ENCODE measurements at regions not wholly inside any gene's neighbourhood (a gene's known extent, or its start where the extent isn't known, plus 50 kb on each side); places are given as distances from the start of the nearest gene placed in this dataset.

DNA sequence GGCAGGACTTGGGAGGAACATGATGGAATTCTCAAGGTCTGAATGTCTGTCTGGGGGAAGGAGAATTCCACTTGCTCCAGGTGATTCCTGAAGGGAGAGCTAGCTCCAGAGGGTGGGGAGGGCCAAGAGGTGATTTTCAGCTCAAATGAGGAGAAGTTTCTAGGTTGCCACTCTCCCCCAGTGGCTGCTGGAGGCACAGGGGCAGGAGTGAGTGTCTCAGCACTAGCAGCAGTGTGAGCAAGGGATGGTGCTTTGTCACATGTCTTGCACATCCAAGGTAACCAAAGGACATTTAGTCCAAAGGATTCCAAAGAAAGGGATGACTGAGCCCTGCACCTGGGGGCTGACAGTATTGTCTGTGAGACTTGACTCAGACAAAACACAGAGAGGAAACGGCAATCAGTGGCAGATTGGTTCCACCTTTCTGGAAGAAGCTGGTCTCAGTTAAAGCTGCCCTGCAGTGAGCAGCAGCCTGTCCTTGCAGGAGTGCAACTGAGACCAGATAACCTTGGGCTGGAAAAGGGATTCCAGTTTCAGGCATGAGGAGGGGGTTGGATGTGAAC lies 51.2 kb upstream of the PCBD1 start:
- DNase-seq, result no peak

GRCh38 chr10:70940834-70941568 lies 52.6 kb upstream of the PCBD1 start:
- peak; percentile 28 for DNase-seq

DNA sequence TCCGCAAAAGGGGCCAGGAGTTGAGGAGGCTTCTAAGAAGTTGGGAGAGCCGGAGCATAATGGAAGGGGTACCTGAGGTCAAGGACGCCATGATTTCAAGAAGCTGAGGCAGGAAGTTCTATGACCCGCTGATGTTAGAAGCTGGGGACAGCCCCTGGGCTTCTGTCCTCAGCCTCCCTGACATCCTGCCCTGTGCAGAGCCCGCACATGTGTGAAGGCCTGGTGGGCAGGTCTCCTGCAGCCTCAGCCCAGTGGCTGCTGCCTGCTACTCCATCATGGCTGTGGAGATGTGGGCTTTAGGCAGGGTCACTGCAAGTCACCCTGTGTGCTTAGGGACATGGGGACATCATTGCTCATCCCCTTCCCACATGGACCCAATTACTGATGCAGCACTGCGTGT lies 53.8 kb upstream of the PCBD1 start:
- no peak for DNase-seq

GRCh38 chr10:70942725-70943124 lies 54.4 kb upstream of the PCBD1 start:
- DNase-seq, result no peak

GRCh38 chr10:70943249-70943648 lies 54.9 kb upstream of the PCBD1 start:
- no peak for DNase-seq

DNA sequence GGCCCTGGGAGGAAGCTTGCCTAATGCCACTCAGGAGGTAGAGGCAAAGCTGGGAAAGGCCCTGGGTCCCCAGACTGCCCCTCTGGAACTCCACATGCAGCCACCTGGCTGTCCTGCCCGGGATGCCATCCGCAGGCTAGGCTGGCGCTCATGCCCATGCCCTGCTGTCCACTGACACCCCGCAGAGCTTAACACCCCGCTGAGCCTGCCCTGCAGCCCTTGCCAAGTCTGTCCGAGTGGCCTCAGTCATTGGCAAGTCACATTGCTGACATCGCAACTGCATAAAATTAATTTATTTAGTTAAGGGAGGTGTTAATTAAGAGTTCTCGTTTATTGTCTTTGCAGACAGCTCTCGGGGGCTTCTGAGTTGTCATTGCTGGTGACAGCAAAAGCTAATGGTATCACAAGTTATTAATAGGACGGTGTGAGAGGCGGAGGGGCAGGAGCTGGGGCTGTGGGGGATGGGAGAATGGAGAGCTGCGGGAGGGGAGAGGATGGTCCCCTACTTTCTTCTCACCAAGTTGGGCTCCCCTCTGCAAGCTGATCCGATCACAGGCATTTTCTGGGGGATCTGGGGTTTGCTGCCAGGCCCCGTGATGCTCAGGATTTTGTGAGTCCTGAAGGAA lies 55.6 kb upstream of the PCBD1 start:
- DNase-seq, result no peak

GRCh38 chr10:70950037-70950436 lies 61.7 kb upstream of the PCBD1 start:
- no peak for DNase-seq

- DNase-seq, result no peak
Measured at GRCh38 chr10:70950801-70951200, 62.4 kb upstream of the PCBD1 start.

- DNase-seq, result no peak
Measured at GRCh38 chr10:70952401-70952800, 64.0 kb upstream of the PCBD1 start.

DNA sequence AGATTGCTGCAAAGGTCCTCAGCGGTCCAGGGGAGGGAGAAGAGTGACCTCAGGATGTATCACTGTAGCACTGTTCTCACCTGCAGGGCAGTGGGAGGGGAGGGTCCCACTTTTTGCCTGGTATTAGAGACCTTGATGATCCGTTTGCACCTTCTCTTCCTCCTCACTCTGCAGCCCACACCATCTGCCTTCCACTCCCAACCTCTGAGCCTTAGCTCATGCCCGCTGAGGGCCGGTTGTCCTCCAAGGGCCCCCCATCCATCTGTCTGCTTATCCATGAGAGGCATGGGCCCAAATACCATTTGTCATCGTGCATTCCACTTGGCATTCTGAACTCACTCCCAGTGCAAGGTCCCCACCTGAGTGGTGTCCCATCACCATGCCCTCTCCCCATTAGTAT lies 64.6 kb upstream of the PCBD1 start:
- no peak for DNase-seq

GRCh38 chr10:70954381-70955176 lies 66.2 kb upstream of the PCBD1 start:
- DNase-seq, result no peak

GRCh38 chr10:70956029-70956759 lies 67.8 kb upstream of the PCBD1 start:
- no peak for DNase-seq

GRCh38 chr10:70958396-70958795 lies 70.0 kb upstream of the PCBD1 start:
- DNase-seq, result no peak

DNA sequence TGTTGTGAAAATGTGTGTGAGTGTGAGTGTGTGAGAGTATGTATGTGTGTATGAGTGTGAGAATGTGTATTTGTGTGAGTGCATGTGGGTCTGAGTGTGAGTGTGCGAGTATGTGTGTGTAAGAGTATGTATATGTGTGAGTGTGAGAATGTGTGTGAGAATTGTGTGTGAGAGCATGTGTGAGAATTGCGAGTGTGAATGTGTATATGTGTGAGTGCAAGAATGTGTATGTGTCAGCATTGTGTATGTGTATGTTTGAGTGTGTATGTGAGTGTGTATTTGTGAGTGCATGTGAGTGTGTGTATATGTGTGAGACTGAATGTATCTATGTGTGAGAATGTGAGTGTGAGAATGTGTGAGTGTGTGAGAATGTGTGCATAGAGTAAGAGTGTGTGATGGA lies 72.0 kb upstream of the PCBD1 start:
- DNase-seq, result no peak

GRCh38 chr10:70960783-70961570 lies 72.6 kb upstream of the PCBD1 start:
- DNase-seq, result no peak

DNA sequence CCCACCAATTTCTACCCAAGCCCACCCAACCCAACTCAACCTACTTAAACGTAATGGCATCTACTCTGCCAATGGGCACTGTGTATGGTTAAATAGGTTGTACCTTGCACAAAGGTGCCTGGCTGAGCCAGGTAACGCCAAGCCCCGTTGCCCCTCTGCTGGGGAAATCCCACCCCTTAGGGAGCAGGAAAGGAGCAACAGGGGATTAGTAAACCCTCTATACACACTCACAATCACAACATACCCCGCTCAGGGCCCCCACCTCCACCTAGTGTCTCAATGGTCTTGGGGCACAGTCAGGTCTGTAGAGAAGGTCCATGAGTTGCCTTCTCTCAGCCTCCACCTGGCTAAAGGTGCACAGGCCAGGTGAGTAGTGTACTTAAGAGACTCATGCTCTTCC lies 74.3 kb upstream of the PCBD1 start:
- no peak for DNase-seq

GRCh38 chr10:70963271-70963670 lies 74.9 kb upstream of the PCBD1 start:
- no peak for DNase-seq

- no peak for DNase-seq
Measured at GRCh38 chr10:70964245-70964644, 75.9 kb upstream of the PCBD1 start.

DNA sequence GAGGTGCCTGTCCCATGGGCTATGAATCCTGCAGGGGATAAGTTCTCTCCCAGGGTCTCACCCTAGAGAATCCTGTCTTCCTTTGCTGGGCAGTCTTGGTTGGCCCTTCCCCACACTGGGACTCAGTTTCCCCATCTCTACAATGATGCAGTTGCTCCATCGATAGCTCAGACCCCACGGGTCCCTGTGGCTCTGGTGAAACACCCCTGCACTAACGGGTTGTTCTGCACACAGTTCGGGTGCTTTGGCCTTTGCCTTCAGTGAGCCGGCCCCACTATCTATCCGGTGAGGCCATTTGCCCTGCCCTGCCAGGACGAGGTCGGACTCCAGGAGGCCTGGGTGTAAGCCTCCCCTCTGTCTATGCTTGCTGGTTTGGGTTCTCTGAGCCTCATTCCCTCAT lies 76.5 kb upstream of the PCBD1 start:
- no peak for DNase-seq

DNA sequence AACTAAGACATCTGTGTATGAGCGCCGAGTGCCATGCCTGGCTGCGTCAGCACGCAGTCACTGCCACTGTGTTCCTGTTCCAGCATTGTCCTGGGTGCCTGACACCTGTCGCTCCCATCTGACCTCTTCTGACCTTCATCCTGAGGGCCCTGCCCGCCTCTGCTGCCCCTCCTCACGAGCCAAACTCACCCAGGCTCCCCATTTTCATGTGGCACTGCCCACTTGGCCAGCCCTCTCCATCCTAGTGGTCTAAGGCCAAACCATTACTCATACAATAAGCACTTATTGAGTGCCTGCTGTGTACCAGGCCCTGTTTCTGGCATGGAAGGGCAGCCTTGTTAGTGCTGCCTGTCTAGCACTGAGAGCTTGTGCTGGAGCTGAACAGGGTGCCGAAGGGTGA lies 77.2 kb upstream of the PCBD1 start:
- DNase-seq, result no peak

DNA sequence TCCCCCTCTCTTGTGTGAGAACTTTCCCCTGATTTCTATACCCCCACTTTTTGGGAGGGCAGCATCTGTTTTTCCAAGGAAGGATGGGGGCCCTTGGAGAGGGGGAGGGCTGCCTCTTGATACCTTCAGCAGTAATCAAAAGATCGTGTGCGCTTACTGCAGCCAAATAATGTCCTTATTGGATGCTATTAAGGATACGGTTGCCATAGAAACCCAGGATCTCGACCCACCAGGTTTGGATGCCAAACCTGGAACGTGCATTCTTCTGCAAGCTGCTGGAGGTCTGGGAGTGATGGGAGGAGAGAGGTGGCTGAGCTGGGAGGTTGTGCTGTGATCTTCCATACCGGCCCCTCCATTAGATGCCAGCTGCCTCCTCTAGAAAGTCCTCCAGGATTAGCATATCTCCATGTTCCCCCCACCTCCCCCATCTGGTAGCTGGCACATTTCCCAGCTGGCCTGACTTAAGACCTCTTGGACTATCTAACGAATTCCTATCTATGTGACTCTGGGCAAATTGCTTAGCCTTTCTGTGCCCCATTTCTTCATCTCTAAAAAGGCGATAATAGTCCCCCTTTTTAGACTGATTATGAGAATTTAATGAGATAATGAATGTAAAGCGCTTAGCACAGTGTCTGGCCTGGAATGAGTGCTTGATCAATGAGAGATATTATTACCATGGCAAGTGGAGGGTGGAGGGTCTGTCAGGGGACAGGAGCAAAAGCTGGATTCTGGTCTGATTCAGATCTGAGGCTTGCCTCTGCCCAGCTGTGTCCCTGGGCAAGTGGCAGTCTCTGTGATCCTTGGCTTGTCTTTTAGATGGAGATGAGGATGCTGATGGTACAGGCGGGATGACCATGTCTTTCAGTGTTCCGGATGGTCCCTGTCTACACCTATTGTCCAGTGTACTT lies 78.5 kb upstream of the PCBD1 start:
- no peak for DNase-seq

All from hindlimb muscle (tissue), 1 donor.